ENCODE measurements at regions not wholly inside any gene's neighbourhood (a gene's known extent, or its start where the extent isn't known, plus 50 kb on each side); places are given as distances from the start of the nearest gene placed in this dataset.

GRCh38 chr1:30534551-30534940 is 188.8 kb downstream of the MATN1 start:
- Histone ChIP-seq H3K27me3 (ENCODE audit: control insufficient read depth, low read length) (peaks cover 4% of the 10 kb centered on the region), H3F3A (ENCODE audit: control insufficient read depth, insufficient read depth) (no peaks in the 10 kb centered on the region), H4K20me1 (ENCODE audit: control insufficient read depth, insufficient read depth, low read depth, low read length) (no peaks in the 10 kb centered on the region), H3K4me1 (ENCODE audit: control insufficient read depth, low read length) (no peaks in the 10 kb centered on the region), H3K79me2 (ENCODE audit: control insufficient read depth, low read length) (no peaks in the 10 kb centered on the region), H3K9me3 (ENCODE audit: control insufficient read depth, insufficient read depth, low read length) (no peaks in the 10 kb centered on the region), H3K4me3 (ENCODE audit: low read length) (no peak overlapping the region), H3K9me2 (replicated peaks; ENCODE audit: control insufficient read depth, low read length) (no peaks in the 10 kb centered on the region), H3K36me3 (ENCODE audit: control insufficient read depth, low read length) (no peaks in the 10 kb centered on the region), H3K4me2 (ENCODE audit: low read length) (no peak overlapping the region), H3K27ac (ENCODE audit: low read depth, low read length) (no peak overlapping the region)
- TF ChIP-seq CTCF (IDR thresholded peaks at IDR 0.05; ENCODE audit: low read depth, low read length, poor library complexity, severe bottlenecking) (no peak), EZH2phosphoT487 (IDR thresholded peaks at IDR 0.05; ENCODE audit: borderline replicate concordance, low read length) (no peak)

DNA sequence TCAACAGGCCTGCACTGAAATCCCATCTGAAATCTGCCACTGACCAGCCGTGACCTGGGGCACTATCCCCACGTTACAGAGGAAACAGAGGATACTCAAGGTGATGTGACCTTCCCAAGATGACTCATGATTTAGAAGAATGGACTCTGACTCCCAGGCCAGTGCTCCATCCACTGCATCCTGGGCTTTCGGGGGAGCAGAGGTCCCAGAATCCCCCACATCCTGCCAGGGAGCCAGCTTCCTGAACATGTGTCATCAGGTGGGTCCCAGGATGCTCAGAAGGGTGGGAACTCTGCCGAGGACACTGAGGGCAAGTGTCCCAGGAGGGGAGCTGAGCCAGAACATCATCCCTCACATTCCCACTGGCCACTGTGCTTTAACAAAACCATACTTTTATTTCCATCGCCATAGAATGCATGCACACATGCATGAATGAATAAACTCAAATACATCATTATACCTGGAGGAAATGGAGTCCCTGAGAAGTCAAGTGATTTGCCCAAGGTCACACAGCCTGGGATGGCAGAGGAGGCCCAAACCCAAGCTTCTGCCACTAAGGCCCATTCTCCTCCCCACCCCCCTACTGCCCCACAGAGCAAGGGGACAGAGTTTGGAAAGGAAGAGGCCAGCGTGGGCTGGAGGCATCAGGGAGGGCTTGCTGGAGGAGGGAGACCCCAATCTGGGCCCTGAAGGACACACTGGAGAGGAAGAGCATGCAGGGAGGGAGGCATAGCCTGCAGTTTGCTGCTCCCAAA is 189.4 kb downstream of the MATN1 start:
- Histone ChIP-seq H3K9me3 (ENCODE audit: control insufficient read depth, insufficient read depth, low read length) (no peaks in the 10 kb centered on the region), H3F3A (ENCODE audit: control insufficient read depth, insufficient read depth) (no peaks in the 10 kb centered on the region), H3K4me3 (ENCODE audit: low read length) (no peak overlapping the region), H3K27me3 (ENCODE audit: control insufficient read depth, low read length) (peaks cover 4% of the 10 kb centered on the region), H3K9me2 (replicated peaks; ENCODE audit: control insufficient read depth, low read length) (no peaks in the 10 kb centered on the region), H3K79me2 (ENCODE audit: control insufficient read depth, low read length) (no peaks in the 10 kb centered on the region), H3K36me3 (ENCODE audit: control insufficient read depth, low read length) (no peaks in the 10 kb centered on the region), H3K4me2 (ENCODE audit: low read length) (no peak overlapping the region), H4K20me1 (ENCODE audit: control insufficient read depth, insufficient read depth, low read depth, low read length) (no peaks in the 10 kb centered on the region), H3K27ac (ENCODE audit: low read depth, low read length) (no peak overlapping the region), H3K4me1 (ENCODE audit: control insufficient read depth, low read length) (no peaks in the 10 kb centered on the region)
- TF ChIP-seq EZH2phosphoT487 (IDR thresholded peaks at IDR 0.05; ENCODE audit: borderline replicate concordance, low read length) (no peak), CTCF (IDR thresholded peaks at IDR 0.05; ENCODE audit: low read depth, low read length, poor library complexity, severe bottlenecking) (no peak)

DNA sequence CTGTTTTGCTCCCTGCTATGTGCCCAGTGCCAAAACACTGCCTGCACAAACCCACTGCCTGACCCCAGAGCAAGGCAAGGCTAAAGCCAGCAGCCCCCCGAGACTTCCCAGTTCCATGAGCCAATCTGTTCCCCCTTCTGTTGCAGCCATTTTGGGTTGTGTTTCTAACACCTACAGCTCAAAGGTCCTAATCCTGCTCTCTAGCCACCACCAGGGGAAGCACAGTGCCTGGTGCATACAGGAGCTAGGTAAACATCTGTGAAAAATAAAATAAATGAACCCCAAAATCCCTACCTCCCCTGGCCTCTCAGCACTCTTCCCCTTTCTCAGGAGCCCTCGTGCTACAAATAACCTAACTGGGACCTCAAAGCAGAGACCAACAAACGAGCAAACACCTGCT is 190.2 kb downstream of the MATN1 start:
- H3K36me3 ChIP-seq (ENCODE audit: control insufficient read depth, low read length) = no peaks in the 10 kb centered on the region
- H3K4me2 ChIP-seq (ENCODE audit: low read length) = no peak overlapping the region
- H3K27ac ChIP-seq (ENCODE audit: low read depth, low read length) = no peak overlapping the region
- TF ChIP-seq CTCF (IDR thresholded peaks at IDR 0.05; ENCODE audit: low read depth, low read length, poor library complexity, severe bottlenecking) (no peak), EZH2phosphoT487 (IDR thresholded peaks at IDR 0.05; ENCODE audit: borderline replicate concordance, low read length) (no peak)
- H3K27me3 ChIP-seq (ENCODE audit: control insufficient read depth, low read length) = peaks cover 4% of the 10 kb centered on the region
- no peak overlapping the region for H3K4me3 ChIP-seq (ENCODE audit: low read length)
- H3K79me2 ChIP-seq (ENCODE audit: control insufficient read depth, low read length) = no peaks in the 10 kb centered on the region
- no peaks in the 10 kb centered on the region for H3F3A ChIP-seq (ENCODE audit: control insufficient read depth, insufficient read depth)
- H3K9me2 ChIP-seq (replicated peaks; ENCODE audit: control insufficient read depth, low read length) = no peaks in the 10 kb centered on the region
- no peaks in the 10 kb centered on the region for H3K9me3 ChIP-seq (ENCODE audit: control insufficient read depth, insufficient read depth, low read length)
- H3K4me1 ChIP-seq (ENCODE audit: control insufficient read depth, low read length) = no peaks in the 10 kb centered on the region
- no peaks in the 10 kb centered on the region for H4K20me1 ChIP-seq (ENCODE audit: control insufficient read depth, insufficient read depth, low read depth, low read length)
